Neural progenitor cell (in vitro differentiated cells): ENCODE measurements at regions not wholly inside any gene's neighbourhood (a gene's known extent, or its start where the extent isn't known, plus 50 kb on each side); places are given as distances from the start of the nearest gene placed in this dataset.

Experiments used
- DNase-seq: peaks from one replicate; pipeline ENCODE4 v3.0.0-alpha.2; 2016; ENCODE audit warnings: low spot score
- H2AFZ ChIP-seq: fragments of 200-600 bp; sonication (generic); replicated peaks from 2 replicates; pipeline ENCODE4 v1.6.1; 2016; ENCODE audit warnings: antibody characterized with exemption
- H3F3A ChIP-seq: fragments of 200-600 bp; sonication (generic); 2 replicates; pipeline ENCODE4 v1.6.1; 2016; ENCODE audit warnings: antibody characterized with exemption, low read depth
- H3K27ac ChIP-seq: fragments of 200-600 bp; sonication (generic); 2 replicates; pipeline ENCODE4 v1.5.1; 2016; ENCODE audit warnings: mild to moderate bottlenecking
- H3K27me3 ChIP-seq: fragments of 200-600 bp; sonication (generic); 2 replicates; pipeline ENCODE4 v1.6.1; 2016; ENCODE audit warnings: mild to moderate bottlenecking, moderate library complexity
- H3K36me3 ChIP-seq: fragments of 200-600 bp; sonication (generic); 2 replicates; pipeline ENCODE4 v1.5.1; 2016
- H3K4me1 ChIP-seq: fragments of 200-600 bp; sonication (generic); 2 replicates; pipeline ENCODE4 v1.6.1; 2016; ENCODE audit warnings: mixed run types
- H3K4me2 ChIP-seq: fragments of 200-600 bp; sonication (generic); 2 replicates; pipeline ENCODE4 v1.6.1; 2016
- H3K4me3 ChIP-seq: fragments of 200-600 bp; sonication (generic); 2 replicates; pipeline ENCODE4 v1.5.1; 2016
- H3K79me2 ChIP-seq: fragments of 200-600 bp; sonication (generic); 2 replicates; pipeline ENCODE4 v1.6.1; 2016; ENCODE audit warnings: low read depth
- H3K9ac ChIP-seq: fragments of 200-600 bp; sonication (generic); 2 replicates; pipeline ENCODE4 v1.6.1; 2016
- H3K9me3 ChIP-seq: fragments of 200-600 bp; sonication (generic); 2 replicates; pipeline ENCODE4 v1.5.1; 2016; ENCODE audit warnings: low read depth
- H4K20me1 ChIP-seq: fragments of 200-600 bp; sonication (generic); 2 replicates; pipeline ENCODE4 v1.6.1; 2016; ENCODE audit warnings: low read depth
- H3K27ac Mint-ChIP-seq: 3 replicates; pipeline ENCODE4 v1.8.0; 2021; ENCODE audit warnings: mixed read lengths
- H3K27me3 Mint-ChIP-seq: 2 replicates; pipeline ENCODE4 v1.8.0; 2022; ENCODE audit warnings: low read depth, mild to moderate bottlenecking, inconsistent platforms, moderate library complexity, mixed read lengths; ENCODE audit not compliant: insufficient read depth
- H3K36me3 Mint-ChIP-seq: 3 replicates; pipeline ENCODE4 v1.8.0; 2021; ENCODE audit warnings: mixed read lengths
- H3K4me1 Mint-ChIP-seq: 3 replicates; pipeline ENCODE4 v1.8.0; 2021; ENCODE audit warnings: mixed read lengths
- H3K4me3 Mint-ChIP-seq: 3 replicates; pipeline ENCODE4 v1.8.0; 2021; ENCODE audit warnings: mild to moderate bottlenecking, moderate library complexity, mixed read lengths
- H3K9me3 Mint-ChIP-seq: 3 replicates; pipeline ENCODE4 v1.8.0; 2020; ENCODE audit warnings: mixed read lengths
- EZH2 ChIP-seq: fragments of 200-600 bp; sonication (generic); IDR thresholded peaks from 2 replicates; pipeline ENCODE4 v1.6.1; 2017; ENCODE audit warnings: antibody characterized with exemption, mild to moderate bottlenecking, moderate library complexity
- EZH2phosphoT487 ChIP-seq: fragments of 200-600 bp; sonication (generic); IDR thresholded peaks from 2 replicates; pipeline ENCODE4 v1.6.1; 2017; ENCODE audit warnings: antibody characterized with exemption
- TF ChIP-seq, protein P1 (sequence below): fragments of 200-600 bp; sonication (generic); IDR thresholded peaks from 2 replicates; pipeline ENCODE4 v1.5.1; 2017; ENCODE audit warnings: antibody characterized with exemption, mild to moderate bottlenecking

DNA sequence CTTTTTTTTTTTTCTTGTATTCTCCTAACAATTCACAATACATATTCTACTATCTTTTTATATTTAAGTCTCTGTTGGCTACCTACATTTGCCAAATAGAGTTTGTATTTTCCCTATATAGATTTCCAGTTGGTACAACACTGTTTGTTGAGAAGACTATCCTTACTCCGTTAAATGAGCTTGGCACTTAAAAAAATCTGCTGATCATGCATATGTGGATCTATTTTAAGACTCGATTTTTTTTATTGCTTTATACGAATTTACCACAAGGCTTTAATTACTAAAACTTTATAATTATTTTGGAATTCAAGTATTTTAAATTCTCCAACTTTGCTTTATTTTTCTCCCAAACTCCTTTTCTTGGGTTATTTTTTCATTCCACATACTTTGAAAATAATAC lies 855.6 kb downstream of the C6orf118 start:
- no peak overlapping the region for H3K9ac ChIP-seq
- no peak for DNase-seq
- H3K9me3 Mint-ChIP-seq = no peaks in the 10 kb centered on the region
- no peak overlapping the region for H3K4me2 ChIP-seq
- no peak overlapping the region for H3K4me3 Mint-ChIP-seq
- H3K4me1 Mint-ChIP-seq = no peaks in the 10 kb centered on the region
- H4K20me1 ChIP-seq = no peaks in the 10 kb centered on the region
- H3K4me3 ChIP-seq = no peak overlapping the region
- H3K27ac Mint-ChIP-seq = no peak overlapping the region
- H3K79me2 ChIP-seq = no peaks in the 10 kb centered on the region
- no peak overlapping the region for H2AFZ ChIP-seq
- H3F3A ChIP-seq = no peaks in the 10 kb centered on the region
- H3K36me3 Mint-ChIP-seq = no peaks in the 10 kb centered on the region
- H3K27ac ChIP-seq = no peak overlapping the region
- no peaks in the 10 kb centered on the region for H3K36me3 ChIP-seq
- no peaks in the 10 kb centered on the region for H3K9me3 ChIP-seq
- no peaks in the 10 kb centered on the region for H3K27me3 Mint-ChIP-seq
- H3K4me1 ChIP-seq = no peaks in the 10 kb centered on the region
- TF ChIP-seq EZH2phosphoT487 (no peak), EZH2 (no peak)
- TF ChIP-seq, protein P1, sequence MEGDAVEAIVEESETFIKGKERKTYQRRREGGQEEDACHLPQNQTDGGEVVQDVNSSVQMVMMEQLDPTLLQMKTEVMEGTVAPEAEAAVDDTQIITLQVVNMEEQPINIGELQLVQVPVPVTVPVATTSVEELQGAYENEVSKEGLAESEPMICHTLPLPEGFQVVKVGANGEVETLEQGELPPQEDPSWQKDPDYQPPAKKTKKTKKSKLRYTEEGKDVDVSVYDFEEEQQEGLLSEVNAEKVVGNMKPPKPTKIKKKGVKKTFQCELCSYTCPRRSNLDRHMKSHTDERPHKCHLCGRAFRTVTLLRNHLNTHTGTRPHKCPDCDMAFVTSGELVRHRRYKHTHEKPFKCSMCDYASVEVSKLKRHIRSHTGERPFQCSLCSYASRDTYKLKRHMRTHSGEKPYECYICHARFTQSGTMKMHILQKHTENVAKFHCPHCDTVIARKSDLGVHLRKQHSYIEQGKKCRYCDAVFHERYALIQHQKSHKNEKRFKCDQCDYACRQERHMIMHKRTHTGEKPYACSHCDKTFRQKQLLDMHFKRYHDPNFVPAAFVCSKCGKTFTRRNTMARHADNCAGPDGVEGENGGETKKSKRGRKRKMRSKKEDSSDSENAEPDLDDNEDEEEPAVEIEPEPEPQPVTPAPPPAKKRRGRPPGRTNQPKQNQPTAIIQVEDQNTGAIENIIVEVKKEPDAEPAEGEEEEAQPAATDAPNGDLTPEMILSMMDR = no peak
- H3K27me3 ChIP-seq = no peaks in the 10 kb centered on the region

DNA sequence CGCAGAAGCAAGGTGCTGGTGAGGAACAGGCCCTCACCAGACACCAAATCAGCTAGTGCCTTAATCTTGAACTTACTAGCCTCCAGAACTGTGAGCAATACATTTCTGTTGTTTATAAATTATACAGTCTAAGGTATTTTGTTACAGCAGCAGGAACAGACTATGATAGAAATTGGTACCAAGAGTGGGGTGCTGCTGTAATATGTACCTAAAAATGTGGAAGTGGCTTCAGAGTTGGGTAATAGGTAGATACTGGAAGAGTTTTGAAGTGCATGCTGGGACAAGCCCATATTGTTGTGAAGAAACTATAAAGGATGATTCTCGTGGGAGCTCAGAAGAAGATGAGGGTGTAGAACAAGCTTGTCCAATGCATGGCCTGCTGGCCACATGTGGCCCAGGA lies 866.8 kb downstream of the C6orf118 start:
- TF ChIP-seq EZH2phosphoT487 (no peak), EZH2 (no peak)
- TF ChIP-seq, protein P1 = no peak
- peaks cover 2% of the 10 kb centered on the region for H3K36me3 Mint-ChIP-seq
- Histone ChIP-seq H2AFZ (no peak overlapping the region), H3K4me2 (no peak overlapping the region), H3K4me3 (no peak overlapping the region), H3K27ac (no peak overlapping the region), H3K9me3 (no peaks in the 10 kb centered on the region), H3K9ac (no peak overlapping the region), H4K20me1 (no peaks in the 10 kb centered on the region), H3K4me1 (no peaks in the 10 kb centered on the region), H3K27me3 (no peaks in the 10 kb centered on the region), H3K79me2 (no peaks in the 10 kb centered on the region), H3F3A (no peaks in the 10 kb centered on the region), H3K36me3 (no peaks in the 10 kb centered on the region)
- DNase-seq = no peak
- H3K27ac Mint-ChIP-seq = no peak overlapping the region
- no peaks in the 10 kb centered on the region for H3K4me1 Mint-ChIP-seq
- H3K4me3 Mint-ChIP-seq = no peak overlapping the region
- no peaks in the 10 kb centered on the region for H3K27me3 Mint-ChIP-seq
- H3K9me3 Mint-ChIP-seq = peaks cover 16% of the 10 kb centered on the region

DNA sequence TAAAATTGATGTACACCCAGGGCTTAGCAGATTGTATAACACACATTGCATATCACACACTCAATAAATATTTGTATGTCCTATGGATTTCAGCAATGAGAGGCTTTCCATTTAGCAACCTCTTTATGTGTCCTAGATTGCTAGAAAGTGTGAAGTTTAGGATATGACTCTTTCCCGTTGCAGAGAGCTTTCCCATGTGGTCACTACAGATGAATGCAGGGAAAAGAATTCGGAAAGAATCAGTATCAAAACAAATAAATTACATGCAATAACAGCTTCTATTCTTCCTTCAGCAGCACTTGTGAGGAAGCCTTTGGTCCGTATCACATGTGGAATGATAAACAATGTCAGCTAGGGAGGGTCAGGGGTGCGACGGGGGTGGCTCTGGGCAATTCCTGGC lies 870.1 kb downstream of the C6orf118 start:
- Mint-ChIP-seq H3K4me1 (peaks cover 3% of the 10 kb centered on the region), H3K27ac (no peak overlapping the region), H3K27me3 (no peaks in the 10 kb centered on the region), H3K36me3 (peaks cover 2% of the 10 kb centered on the region), H3K4me3 (no peak overlapping the region), H3K9me3 (peaks cover 16% of the 10 kb centered on the region)
- no peaks in the 10 kb centered on the region for H4K20me1 ChIP-seq
- no peak for DNase-seq
- H2AFZ ChIP-seq = no peak overlapping the region
- no peak overlapping the region for H3K27ac ChIP-seq
- H3K79me2 ChIP-seq = no peaks in the 10 kb centered on the region
- H3K4me2 ChIP-seq = no peak overlapping the region
- H3K9ac ChIP-seq = no peak overlapping the region
- H3K4me1 ChIP-seq = no peaks in the 10 kb centered on the region
- H3K4me3 ChIP-seq = no peak overlapping the region
- no peaks in the 10 kb centered on the region for H3K27me3 ChIP-seq
- no peaks in the 10 kb centered on the region for H3K9me3 ChIP-seq
- TF ChIP-seq EZH2 = no peak
- TF ChIP-seq, protein P1 = no peak
- no peak for TF ChIP-seq EZH2phosphoT487
- no peaks in the 10 kb centered on the region for H3K36me3 ChIP-seq
- H3F3A ChIP-seq = no peaks in the 10 kb centered on the region

DNA sequence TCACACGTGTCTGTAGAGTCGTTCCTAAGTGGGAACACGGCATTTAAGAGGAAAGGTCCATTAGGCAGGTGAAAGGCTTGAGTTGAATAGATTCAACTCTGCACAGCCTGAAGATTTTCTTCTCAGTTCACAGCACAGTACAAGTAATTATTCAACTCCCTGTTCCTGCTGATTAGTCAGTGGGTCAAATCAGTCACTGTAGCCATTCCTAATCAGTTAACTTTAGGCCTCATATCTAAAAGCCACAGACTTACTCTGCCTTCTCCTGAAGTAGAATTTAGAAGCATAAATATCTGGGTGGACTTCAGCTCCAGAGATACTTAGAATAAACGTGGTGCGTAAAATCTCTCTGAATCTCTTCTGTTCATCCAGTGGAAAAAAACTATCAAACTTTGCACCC lies 872.4 kb downstream of the C6orf118 start:
- Mint-ChIP-seq H3K36me3 (peaks cover 2% of the 10 kb centered on the region), H3K4me3 (no peak overlapping the region), H3K4me1 (peaks cover 3% of the 10 kb centered on the region), H3K27ac (no peak overlapping the region), H3K27me3 (no peaks in the 10 kb centered on the region), H3K9me3 (peaks cover 7% of the 10 kb centered on the region)
- Histone ChIP-seq H3K79me2 (no peaks in the 10 kb centered on the region), H3K9ac (no peak overlapping the region), H3F3A (no peaks in the 10 kb centered on the region), H3K36me3 (no peaks in the 10 kb centered on the region), H3K9me3 (no peaks in the 10 kb centered on the region), H4K20me1 (no peaks in the 10 kb centered on the region), H3K4me1 (no peaks in the 10 kb centered on the region), H2AFZ (no peak overlapping the region), H3K4me3 (no peak overlapping the region), H3K27ac (no peak overlapping the region), H3K27me3 (no peaks in the 10 kb centered on the region), H3K4me2 (no peak overlapping the region)
- DNase-seq = no peak
- no peak for TF ChIP-seq EZH2phosphoT487
- TF ChIP-seq, protein P1 = no peak
